Stimulated activated CD8-positive, alpha-beta memory T cell treated with anti-CD3 and anti-CD28 coated beads, Interleukin-12 subunit alpha, Interleukin-12 subunit beta, amount 100 ng/mL, for 24 hours (primary cell): ENCODE measurements at regions not wholly inside any gene's neighbourhood (a gene's known extent, or its start where the extent isn't known, plus 50 kb on each side); places are given as distances from the start of the nearest gene placed in this dataset.

Experiments
- DNase-seq: peaks from one replicate; pipeline ENCODE4 v3.0.0-alpha.2; 2020; ENCODE audit errors: extremely low read depth

DNA sequence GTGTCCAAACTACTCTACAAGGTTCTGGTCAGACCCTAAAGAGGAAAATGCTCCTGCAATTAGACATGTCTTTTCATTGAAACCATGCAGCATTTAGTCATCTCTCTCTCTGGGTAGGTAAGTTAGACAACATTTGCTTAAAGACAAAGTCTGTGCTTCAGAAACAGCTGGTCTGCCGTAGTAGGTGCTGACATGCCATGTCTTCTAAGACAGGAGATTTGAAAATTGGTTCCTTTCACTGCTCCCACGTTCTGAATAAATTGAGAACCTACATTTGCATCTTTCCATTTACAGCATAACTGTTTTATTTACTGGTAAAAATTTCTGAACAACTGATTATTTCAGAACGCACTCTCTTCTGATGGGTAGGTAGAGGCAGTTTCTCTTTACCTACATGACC lies 494.0 kb downstream of the EFNB2 start:
- DNase-seq = no peak

DNA sequence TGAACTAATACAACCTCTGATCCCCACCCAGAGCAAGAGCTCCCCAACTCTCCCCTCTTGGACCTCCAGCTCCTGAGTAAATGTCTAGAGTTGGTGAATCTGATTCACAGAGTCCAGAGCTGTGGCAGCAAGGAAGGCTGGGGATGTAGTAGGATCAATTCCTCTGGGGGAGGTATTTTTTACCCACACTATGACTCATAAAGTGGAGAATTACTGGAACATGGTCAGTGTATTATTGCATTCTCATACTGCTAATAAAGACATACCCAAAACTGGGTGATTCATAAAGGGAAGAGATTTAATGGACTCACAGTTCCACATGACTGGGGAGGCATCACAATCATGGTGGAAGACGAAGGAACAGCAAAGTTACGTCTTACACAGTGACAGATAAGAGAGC lies 496.7 kb downstream of the EFNB2 start:
- DNase-seq = no peak

- no peak for DNase-seq
These were observed 498.6 kb downstream of the EFNB2 start for GRCh38 chr13:106036870-106037269.

- no peak for DNase-seq
These were observed 501.3 kb downstream of the EFNB2 start for GRCh38 chr13:106034201-106034600.

GRCh38 chr13:106033659-106034058 lies 501.8 kb downstream of the EFNB2 start:
- no peak for DNase-seq

- DNase-seq = no peak
These were observed 503.0 kb downstream of the EFNB2 start for GRCh38 chr13:106032441-106032840.

GRCh38 chr13:106029676-106030290 lies 505.7 kb downstream of the EFNB2 start:
- DNase-seq = no peak

- DNase-seq = no peak
These were observed 506.6 kb downstream of the EFNB2 start for GRCh38 chr13:106028911-106029310.

GRCh38 chr13:106011600-106011999 lies 523.9 kb downstream of the EFNB2 start:
- no peak for DNase-seq

DNA sequence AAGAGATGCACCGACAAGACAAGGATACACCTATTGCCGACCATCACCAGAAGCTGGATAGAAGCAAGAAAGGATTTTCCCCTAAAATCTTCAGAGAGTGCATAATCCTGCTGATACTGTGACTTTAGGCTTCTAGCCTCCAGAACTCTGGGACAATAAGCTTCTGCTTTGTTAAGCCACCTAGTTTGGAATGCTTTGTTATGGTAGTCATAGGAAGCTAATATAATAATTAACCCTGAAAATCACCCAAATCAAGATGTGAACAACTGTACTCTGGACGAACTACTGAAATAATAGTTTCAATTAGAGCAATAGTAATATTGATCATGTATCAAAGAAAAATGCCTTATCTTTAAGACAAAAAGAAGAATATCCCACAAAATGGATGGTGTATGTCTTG lies 524.6 kb downstream of the EFNB2 start:
- DNase-seq = no peak

- DNase-seq = no peak
These were observed 526.9 kb downstream of the EFNB2 start for GRCh38 chr13:106008540-106008939.

DNA sequence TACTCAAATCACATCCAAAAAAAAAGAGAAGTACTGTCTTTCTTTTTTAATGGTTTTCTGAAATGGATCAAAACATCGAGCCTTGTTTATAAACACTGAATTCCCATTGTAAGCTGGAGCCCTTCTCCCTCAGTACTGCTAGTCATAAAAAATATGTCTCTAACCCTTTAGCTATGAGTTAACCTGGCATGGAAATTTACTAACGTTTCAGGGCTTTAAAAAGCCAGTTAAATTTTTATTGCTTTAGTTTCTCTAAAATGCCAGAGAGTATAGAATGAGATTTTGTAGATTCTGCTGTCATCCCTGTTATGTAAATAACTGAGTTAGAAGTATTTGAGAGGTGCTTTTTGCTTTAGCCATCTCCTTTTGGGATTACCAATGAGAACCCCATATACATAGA lies 528.3 kb downstream of the EFNB2 start:
- DNase-seq = no peak

DNA sequence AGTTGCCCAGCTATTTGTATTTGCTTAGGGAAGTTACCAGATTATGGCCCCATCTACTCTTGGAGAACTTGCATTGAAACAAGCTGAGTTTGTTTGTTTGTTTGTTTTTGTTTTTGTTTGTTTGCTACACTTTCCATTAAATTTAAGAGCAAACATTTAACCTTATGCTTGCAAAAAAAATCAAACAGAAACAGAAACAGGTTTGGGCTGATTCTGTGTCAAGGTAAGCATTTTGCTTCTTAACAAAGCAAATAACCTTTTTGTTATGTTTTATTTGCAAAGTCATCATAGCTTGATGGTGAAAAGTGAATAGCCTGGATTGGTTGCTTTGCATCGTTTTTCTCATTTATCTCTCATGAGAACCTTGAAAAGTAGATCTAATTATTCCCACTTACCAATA lies 531.8 kb downstream of the EFNB2 start:
- DNase-seq = no peak

DNA sequence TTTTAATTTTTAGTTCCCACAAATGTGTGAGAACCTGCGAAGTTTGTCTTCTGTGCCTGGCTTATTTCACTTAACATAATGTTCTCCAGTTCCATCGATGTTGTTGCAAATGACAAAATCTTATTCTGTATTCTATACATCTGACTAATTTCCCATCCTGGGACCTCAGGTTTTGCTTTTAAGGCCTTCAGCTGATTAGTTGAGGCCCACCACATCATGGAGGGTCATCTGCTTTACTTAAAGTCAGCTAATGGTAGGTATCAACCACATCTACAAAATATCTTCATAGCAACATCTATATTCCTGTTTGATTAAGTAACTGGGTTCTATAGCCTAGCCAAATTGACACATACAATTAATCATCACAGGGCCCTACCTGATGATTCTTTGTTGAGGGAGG lies 534.0 kb downstream of the EFNB2 start:
- DNase-seq = no peak

- no peak for DNase-seq
These were observed 537.6 kb downstream of the EFNB2 start for GRCh38 chr13:105997581-105998550.

DNA sequence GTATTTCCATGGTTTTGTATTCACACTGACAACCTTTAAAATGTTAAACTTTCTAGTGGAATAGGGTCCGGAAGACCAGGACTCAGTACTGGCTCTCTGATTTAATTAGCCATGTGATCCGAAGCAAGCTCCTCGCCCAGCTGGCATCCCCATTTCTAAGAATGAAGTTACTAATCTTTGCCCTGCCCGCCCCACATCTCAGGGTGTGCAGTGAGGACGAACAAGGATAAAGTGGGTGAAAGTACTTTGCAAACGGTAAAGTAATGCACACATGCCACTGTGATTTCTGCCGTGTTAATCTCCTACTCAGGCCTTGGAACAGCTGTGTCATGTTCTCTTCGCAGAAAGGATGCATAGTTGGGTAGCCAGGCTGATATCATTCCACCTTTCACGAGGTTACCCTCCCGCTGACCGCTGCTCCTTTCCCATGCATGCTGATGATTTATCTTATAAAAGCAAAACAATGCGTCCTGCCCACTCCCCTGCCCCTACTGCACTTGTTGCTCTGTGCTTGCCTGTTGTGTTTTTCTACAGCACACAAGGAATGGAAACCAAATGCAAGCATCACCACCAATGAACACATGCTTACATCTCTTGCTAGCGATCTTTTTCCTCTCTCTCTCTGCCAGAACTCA lies 539.0 kb downstream of the EFNB2 start:
- DNase-seq = no peak

DNA sequence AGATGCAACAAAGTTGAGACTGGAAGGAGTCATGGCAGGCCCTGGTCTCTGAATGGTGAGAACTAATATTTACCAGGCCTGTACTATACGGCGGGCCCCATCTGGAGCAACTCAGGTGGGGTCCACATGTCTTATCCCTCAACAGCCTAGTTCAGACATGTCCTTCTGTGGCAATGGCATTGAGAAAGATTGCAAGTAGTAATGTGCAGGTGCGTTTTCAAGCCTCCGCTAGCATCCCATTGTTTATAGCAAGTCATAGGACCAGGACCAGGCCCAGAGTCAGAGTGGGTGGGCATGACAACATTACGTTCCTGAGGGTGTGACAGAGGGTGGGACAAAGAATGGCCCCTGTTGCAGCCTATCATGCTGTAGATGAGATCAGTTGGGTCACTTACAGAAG lies 541.1 kb downstream of the EFNB2 start:
- DNase-seq = no peak

GRCh38 chr13:105991622-105992277 lies 543.7 kb downstream of the EFNB2 start:
- no peak for DNase-seq

DNA sequence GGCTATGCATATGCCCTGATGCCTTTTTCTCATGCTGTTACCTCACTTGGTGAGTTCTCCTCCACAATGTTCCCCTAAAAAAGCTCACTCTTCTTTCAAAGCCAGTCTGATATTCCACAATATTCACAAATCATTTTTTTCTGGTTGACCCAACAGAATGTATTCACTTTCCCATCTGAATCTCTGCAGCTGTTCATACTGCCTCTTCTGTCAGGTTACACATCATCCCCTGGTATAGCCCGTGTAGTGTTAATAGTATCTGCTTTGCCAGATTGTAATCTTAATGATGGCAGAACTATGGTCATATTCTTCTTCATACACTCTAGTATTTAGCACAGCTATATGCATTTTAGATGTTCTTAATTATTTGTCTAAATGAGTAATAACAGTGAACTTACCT lies 544.3 kb downstream of the EFNB2 start:
- no peak for DNase-seq

GRCh38 chr13:105990256-105990958 lies 545.1 kb downstream of the EFNB2 start:
- no peak for DNase-seq

DNA sequence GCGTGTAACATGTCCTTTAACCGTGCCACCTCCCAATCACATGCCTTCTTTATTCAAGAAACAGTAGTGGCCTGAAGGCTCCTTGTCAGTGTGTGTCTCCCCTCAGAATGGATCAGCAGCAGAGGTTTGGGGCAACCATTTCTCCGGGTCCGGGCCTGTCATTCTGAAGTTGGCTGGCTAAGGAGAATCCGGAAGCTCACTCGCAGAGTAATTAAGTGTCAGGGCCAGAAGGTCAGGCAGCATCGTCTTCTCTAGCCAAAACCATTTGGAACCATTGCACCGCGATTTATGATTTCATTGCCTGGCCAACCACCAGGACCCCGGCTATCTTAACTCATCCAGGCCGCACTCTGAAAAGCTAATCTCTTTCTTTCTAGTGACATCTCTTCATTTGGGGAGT lies 550.8 kb downstream of the EFNB2 start:
- DNase-seq = no peak

DNA sequence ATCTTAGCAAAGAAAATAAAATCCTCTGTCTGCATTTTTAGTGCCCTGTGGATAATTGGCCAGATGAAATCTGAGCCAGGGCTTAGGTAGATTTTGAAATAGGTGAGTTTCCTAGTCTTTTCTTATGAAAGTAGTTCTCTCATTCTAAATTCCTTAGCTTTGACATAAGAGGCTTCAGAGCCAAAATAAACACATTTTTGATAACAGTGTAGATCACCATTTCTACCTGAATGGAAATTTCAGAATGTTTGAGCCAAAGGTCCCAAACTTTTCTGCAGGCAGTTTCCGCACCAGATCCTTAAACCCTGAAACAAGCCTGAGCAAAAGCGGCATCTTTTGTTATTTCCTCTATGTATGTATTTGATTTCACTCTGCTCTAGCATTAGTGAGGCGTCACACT lies 551.2 kb downstream of the EFNB2 start:
- no peak for DNase-seq
